Body of pancreas (tissue), 4 donors: ENCODE measurements at regions not wholly inside any gene's neighbourhood (a gene's known extent, or its start where the extent isn't known, plus 50 kb on each side); places are given as distances from the start of the nearest gene placed in this dataset.

Source experiments
- ATAC-seq: fragments of 150-250 bp; one replicate; pipeline ENCODE4 v1.9.1; 2016
- DNase-seq, 4 donors: peaks; one replicate each; pipeline ENCODE4 v3.0.0-alpha.2; 2019
- H3K27ac ChIP-seq, 4 donors: fragments of 200-600 bp; sonication (generic); 1 replicate in 3 of 4; 2 replicates in 1 of 4; pipeline versions ENCODE4 v1.5.1 to v1.6.1; 2016 to 2019; ENCODE audit warnings: mild to moderate bottlenecking in 1 of 4, mixed read lengths in 1 of 4, moderate library complexity in 1 of 4
- H3K27me3 ChIP-seq, 2 donors: fragments of 200-600 bp; sonication (generic); one replicate each; pipeline ENCODE4 v1.6.0; 2016; ENCODE audit warnings: mild to moderate bottlenecking in 1 of 2
- H3K36me3 ChIP-seq, 2 donors: fragments of 200-600 bp; sonication (generic); replicated peaks in 1 of 2; 2 replicates each; pipeline ENCODE4 v1.5.1; 2016; ENCODE audit warnings: low read depth in 2 of 2; ENCODE audit not compliant: insufficient read depth in 1 of 2
- H3K4me1 ChIP-seq: fragments of 200-600 bp; sonication (generic); one replicate; pipeline ENCODE4 v1.6.0; 2016
- H3K4me3 ChIP-seq, 2 donors: fragments of 200-600 bp; sonication (generic); 1 replicate in 1 of 2; 2 replicates in 1 of 2; pipeline ENCODE4 v1.5.1; 2016 to 2019
- H3K9me3 ChIP-seq, 3 donors: fragments of 200-600 bp; sonication (generic); 1 replicate in 2 of 3; 2 replicates in 1 of 3; pipeline ENCODE4 v1.5.1; 2016
- POLR2A ChIP-seq, 3 donors: fragments of 450-650 bp; IDR thresholded peaks; one replicate each; pipeline ENCODE4 v1.6.1; 2016; ENCODE audit warnings: antibody characterized with exemption in 3 of 3, mild to moderate bottlenecking in 2 of 3
- WGBS, 2 donors: methylation state at CpG; one replicate each; pipeline ENCODE4 v1.1.5; 2017; 5-methylcytosine and 5-hydroxymethylcytosine counted together
- intact Hi-C: fragments of 100-400 bp; cut with DNase I; formaldehyde crosslinking; loops from one replicate; pipeline ENCODE4 v1.15.1; 2023
- TF ChIP-seq, protein P1 (sequence below), 7 experiments: fragments of 450-650 bp in 4 of 7; fragments of 200-600 bp in 3 of 7; sonication (generic) in 3 of 7; IDR thresholded peaks; one replicate each; pipeline ENCODE4 v1.5.1; 2016 to 2019; ENCODE audit warnings: antibody characterized with exemption in 7 of 7

GRCh38 chr17:34125921-34126320 is 129.2 kb upstream of the CCL2 start:
- Histone ChIP-seq H3K27me3 (no peaks in the 10 kb centered on the region), H3K4me1 (no peaks in the 10 kb centered on the region), H3K9me3 (no peaks in the 10 kb centered on the region), H3K27ac (no peak overlapping the region), H3K4me3 (no peak overlapping the region), H3K36me3 (no peaks in the 10 kb centered on the region)
- TF ChIP-seq, protein P1, sequence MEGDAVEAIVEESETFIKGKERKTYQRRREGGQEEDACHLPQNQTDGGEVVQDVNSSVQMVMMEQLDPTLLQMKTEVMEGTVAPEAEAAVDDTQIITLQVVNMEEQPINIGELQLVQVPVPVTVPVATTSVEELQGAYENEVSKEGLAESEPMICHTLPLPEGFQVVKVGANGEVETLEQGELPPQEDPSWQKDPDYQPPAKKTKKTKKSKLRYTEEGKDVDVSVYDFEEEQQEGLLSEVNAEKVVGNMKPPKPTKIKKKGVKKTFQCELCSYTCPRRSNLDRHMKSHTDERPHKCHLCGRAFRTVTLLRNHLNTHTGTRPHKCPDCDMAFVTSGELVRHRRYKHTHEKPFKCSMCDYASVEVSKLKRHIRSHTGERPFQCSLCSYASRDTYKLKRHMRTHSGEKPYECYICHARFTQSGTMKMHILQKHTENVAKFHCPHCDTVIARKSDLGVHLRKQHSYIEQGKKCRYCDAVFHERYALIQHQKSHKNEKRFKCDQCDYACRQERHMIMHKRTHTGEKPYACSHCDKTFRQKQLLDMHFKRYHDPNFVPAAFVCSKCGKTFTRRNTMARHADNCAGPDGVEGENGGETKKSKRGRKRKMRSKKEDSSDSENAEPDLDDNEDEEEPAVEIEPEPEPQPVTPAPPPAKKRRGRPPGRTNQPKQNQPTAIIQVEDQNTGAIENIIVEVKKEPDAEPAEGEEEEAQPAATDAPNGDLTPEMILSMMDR (IDR thresholded peaks at IDR 0.05): no peak
- no peak for TF ChIP-seq POLR2A (IDR thresholded peaks at IDR 0.05)
- no peak for DNase-seq
- ATAC-seq: no peak
- WGBS, 2 donors: 73 to 82% methylated on average over 3 of the region's 3 CpGs
- intact Hi-C loops: no loop called here

- H3K27ac ChIP-seq: no peak overlapping the region
- H3K27me3 ChIP-seq: no peaks in the 10 kb centered on the region
- no peaks in the 10 kb centered on the region for H3K4me1 ChIP-seq
- H3K4me3 ChIP-seq: no peak overlapping the region
- H3K36me3 ChIP-seq: no peaks in the 10 kb centered on the region
- TF ChIP-seq POLR2A (IDR thresholded peaks at IDR 0.05): no peak
- TF ChIP-seq, protein P1 (IDR thresholded peaks at IDR 0.05): no peak
- H3K9me3 ChIP-seq: no peaks in the 10 kb centered on the region
- no peak for DNase-seq
- intact Hi-C loops: no loop called here
- no peak for ATAC-seq
- 58 to 64% methylated on average over 4 to 7 of the region's 7 CpGs for WGBS, 2 donors
Observed at GRCh38 chr17:34126496-34126895, 128.6 kb upstream of the CCL2 start.

GRCh38 chr17:34126965-34127364 is 128.1 kb upstream of the CCL2 start:
- DNase-seq (no peak), ATAC-seq (no peak)
- Histone ChIP-seq H3K4me3 (no peak overlapping the region), H3K27ac (no peak overlapping the region), H3K36me3 (no peaks in the 10 kb centered on the region), H3K27me3 (no peaks in the 10 kb centered on the region), H3K9me3 (no peaks in the 10 kb centered on the region), H3K4me1 (no peaks in the 10 kb centered on the region)
- TF ChIP-seq, protein P1 (IDR thresholded peaks at IDR 0.05): no peak
- no peak for TF ChIP-seq POLR2A (IDR thresholded peaks at IDR 0.05)
- intact Hi-C loops: no loop called here
- 29 to 39% methylated on average over 3 of the region's 3 CpGs for WGBS, 2 donors

GRCh38 chr17:34130544-34130943 is 124.5 kb upstream of the CCL2 start:
- no peak for ATAC-seq
- Histone ChIP-seq H3K4me3 (no peak overlapping the region), H3K9me3 (no peaks in the 10 kb centered on the region), H3K27ac (no peak overlapping the region), H3K4me1 (no peaks in the 10 kb centered on the region), H3K36me3 (no peaks in the 10 kb centered on the region), H3K27me3 (no peaks in the 10 kb centered on the region)
- intact Hi-C loops: no loop called here
- no peak for DNase-seq
- 37 to 40% methylated on average over 2 of the region's 2 CpGs for WGBS, 2 donors
- no peak for TF ChIP-seq POLR2A (IDR thresholded peaks at IDR 0.05)
- TF ChIP-seq, protein P1 (IDR thresholded peaks at IDR 0.05): no peak

DNA sequence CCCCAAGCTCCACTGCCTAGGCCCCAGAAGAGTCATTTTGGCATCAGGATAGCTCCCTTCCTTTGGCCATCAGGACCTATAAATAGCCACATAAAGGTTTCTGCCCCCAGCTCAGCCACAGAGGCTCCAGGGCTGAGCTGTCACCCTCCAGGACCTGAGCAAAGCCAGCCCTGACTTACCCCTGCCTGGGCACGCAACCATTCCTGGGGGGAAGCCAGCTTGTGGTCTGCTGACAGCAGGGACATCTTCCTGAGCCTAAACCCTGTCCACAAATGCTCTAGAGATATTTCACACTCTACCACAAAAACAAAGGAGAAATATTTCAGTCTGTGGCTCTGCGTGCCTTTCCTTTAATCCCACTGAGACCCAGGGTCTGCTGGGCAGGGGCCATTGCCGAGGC is 123.7 kb upstream of the CCL2 start:
- DNase-seq (no peak), ATAC-seq (no peak)
- intact Hi-C loops: no loop called here
- no peaks in the 10 kb centered on the region for H3K27me3 ChIP-seq
- no peaks in the 10 kb centered on the region for H3K9me3 ChIP-seq
- H3K4me1 ChIP-seq: no peaks in the 10 kb centered on the region
- no peak overlapping the region for H3K27ac ChIP-seq
- 68 to 79% methylated on average over 3 of the region's 3 CpGs for WGBS, 2 donors
- H3K36me3 ChIP-seq: no peaks in the 10 kb centered on the region
- no peak for TF ChIP-seq POLR2A (IDR thresholded peaks at IDR 0.05)
- TF ChIP-seq, protein P1 (IDR thresholded peaks at IDR 0.05): no peak
- H3K4me3 ChIP-seq: no peak overlapping the region
